Astrocyte (in vitro differentiated cells and primary cell): ENCODE measurements at regions not wholly inside any gene's neighbourhood (a gene's known extent, or its start where the extent isn't known, plus 50 kb on each side); places are given as distances from the start of the nearest gene placed in this dataset.

Experiments used
- CTCF ChIP-seq: IDR thresholded peaks from 2 replicates; pipeline ENCODE4 v1.5.1; 2011; ENCODE audit warnings: low read depth, mild to moderate bottlenecking, inconsistent platforms, low read length, moderate library complexity; ENCODE audit not compliant: insufficient read depth
- EZH2 ChIP-seq: IDR thresholded peaks from 2 replicates; pipeline ENCODE4 v1.6.1; 2012; ENCODE audit warnings: mild to moderate bottlenecking, low read length, inconsistent platforms; ENCODE audit not compliant: insufficient read depth

- no peak for TF ChIP-seq EZH2
- no peak for TF ChIP-seq CTCF
Observed at GRCh38 chr22:22137891-22138290, 106.7 kb upstream of the VPREB1 start.
